Lung (tissue), 11 donors: ENCODE measurements at regions not wholly inside any gene's neighbourhood (a gene's known extent, or its start where the extent isn't known, plus 50 kb on each side); places are given as distances from the start of the nearest gene placed in this dataset.

Experiments
- ATAC-seq: fragments of 200-7000 bp; cut with Tn5 transposase; one replicate; pipeline ENCODE4 v1.9.1; 2020; ENCODE audit warnings: moderate number of reproducible peaks; ENCODE audit not compliant: insufficient read depth, low FRiP score
- DNase-seq, 3 donors: peaks; one replicate each; pipeline ENCODE4 v3.0.0-alpha.2; 2013 to 2017
- H3K27ac ChIP-seq, 2 donors: one replicate each; pipeline ENCODE4 v1.5.1; 2013; ENCODE audit warnings: mild to moderate bottlenecking in 2 of 2, moderate library complexity in 2 of 2, control low read depth in 1 of 2, inconsistent platforms in 1 of 2, low read depth in 1 of 2, low read length in 1 of 2
- H3K27me3 ChIP-seq, 3 donors: one replicate each; pipeline ENCODE4 v1.5.1; 2013; ENCODE audit warnings: low read length in 2 of 3; ENCODE audit not compliant: control insufficient read depth in 3 of 3, insufficient read depth in 3 of 3
- H3K36me3 ChIP-seq, 4 donors: one replicate each; pipeline ENCODE4 v1.5.1; 2013; ENCODE audit warnings: low read length in 4 of 4, mild to moderate bottlenecking in 1 of 4, moderate library complexity in 1 of 4; ENCODE audit not compliant: control insufficient read depth in 4 of 4, insufficient read depth in 4 of 4
- H3K4me1 ChIP-seq, 5 donors: one replicate each; pipeline ENCODE4 v1.5.1; 2013; ENCODE audit warnings: low read length in 5 of 5, mild to moderate bottlenecking in 2 of 5, moderate library complexity in 1 of 5; ENCODE audit not compliant: control insufficient read depth in 5 of 5, insufficient read depth in 5 of 5
- H3K4me3 ChIP-seq: one replicate; pipeline ENCODE4 v1.5.1; 2013; ENCODE audit warnings: mild to moderate bottlenecking, control low read depth, moderate library complexity
- H3K9ac ChIP-seq, 2 donors: one replicate each; pipeline ENCODE4 v1.5.1; 2013; ENCODE audit warnings: low read length in 2 of 2, control low read depth in 1 of 2; ENCODE audit not compliant: insufficient read depth in 1 of 2
- H3K9me3 ChIP-seq, 4 donors: one replicate each; pipeline ENCODE4 v1.5.1; 2013; ENCODE audit warnings: low read length in 3 of 4, mild to moderate bottlenecking in 1 of 4, moderate library complexity in 1 of 4; ENCODE audit not compliant: control insufficient read depth in 4 of 4, insufficient read depth in 3 of 4
- WGBS, 2 donors: extraction: QIAGEN DNeasy Blood & Tissue Kit; methylation state at CpG; one replicate each; pipeline ENCODE4 v1.1.7; 2013; 5-methylcytosine and 5-hydroxymethylcytosine counted together
- TF ChIP-seq, protein P1 (sequence below): IDR thresholded peaks from 2 replicates; pipeline ENCODE4 v1.5.1; 2012; ENCODE audit warnings: mild to moderate bottlenecking; ENCODE audit errors: control extremely low read depth, extremely low read depth
- donor health status: control.
- donor health status: control.
- donor health status: Bipolar disorder and iron deficiency.
- donor health status: healthy.
- donor health status: DM: yes; HTN: yes; CAD: no.

DNA sequence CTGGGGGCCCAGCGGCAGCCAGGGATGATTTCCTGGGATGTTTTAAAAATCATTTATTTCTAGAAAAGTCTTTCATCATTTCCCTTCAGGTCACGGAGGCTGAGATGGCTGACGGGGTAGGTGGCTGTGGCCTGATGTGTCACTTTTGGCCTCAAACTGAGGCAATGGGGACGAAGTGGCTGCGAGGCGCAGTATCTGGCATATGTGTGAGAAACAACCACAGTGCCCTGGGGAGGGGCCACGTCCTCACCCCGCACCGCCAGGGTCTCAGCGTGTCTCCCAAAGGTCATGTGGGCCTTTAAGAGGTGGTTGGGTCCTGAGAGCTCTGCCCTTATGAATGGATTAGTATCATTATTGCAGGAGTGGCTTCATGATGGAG, 120.0 kb downstream of the CEBPB start:
- TF ChIP-seq, protein P1, sequence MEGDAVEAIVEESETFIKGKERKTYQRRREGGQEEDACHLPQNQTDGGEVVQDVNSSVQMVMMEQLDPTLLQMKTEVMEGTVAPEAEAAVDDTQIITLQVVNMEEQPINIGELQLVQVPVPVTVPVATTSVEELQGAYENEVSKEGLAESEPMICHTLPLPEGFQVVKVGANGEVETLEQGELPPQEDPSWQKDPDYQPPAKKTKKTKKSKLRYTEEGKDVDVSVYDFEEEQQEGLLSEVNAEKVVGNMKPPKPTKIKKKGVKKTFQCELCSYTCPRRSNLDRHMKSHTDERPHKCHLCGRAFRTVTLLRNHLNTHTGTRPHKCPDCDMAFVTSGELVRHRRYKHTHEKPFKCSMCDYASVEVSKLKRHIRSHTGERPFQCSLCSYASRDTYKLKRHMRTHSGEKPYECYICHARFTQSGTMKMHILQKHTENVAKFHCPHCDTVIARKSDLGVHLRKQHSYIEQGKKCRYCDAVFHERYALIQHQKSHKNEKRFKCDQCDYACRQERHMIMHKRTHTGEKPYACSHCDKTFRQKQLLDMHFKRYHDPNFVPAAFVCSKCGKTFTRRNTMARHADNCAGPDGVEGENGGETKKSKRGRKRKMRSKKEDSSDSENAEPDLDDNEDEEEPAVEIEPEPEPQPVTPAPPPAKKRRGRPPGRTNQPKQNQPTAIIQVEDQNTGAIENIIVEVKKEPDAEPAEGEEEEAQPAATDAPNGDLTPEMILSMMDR: no peak
- ATAC-seq: no peak
- Histone ChIP-seq H3K4me3 (no peak overlapping the region), H3K27ac (peak overlapping the region in 1 of 2 donors; percentile 51), H3K36me3 (no peaks in the 10 kb centered on the region), H3K4me1 (peaks cover 8 to 79% (median 38%) of the 10 kb centered on the region in 5 donors), H3K9ac (no peak overlapping the region), H3K9me3 (peaks cover 0 to 2% (median 0%) of the 10 kb centered on the region in 4 donors), H3K27me3 (no peaks in the 10 kb centered on the region)
- no peak for DNase-seq
- WGBS, 2 donors: 69 to 80% methylated on average over 10 of the region's 10 CpGs

DNA sequence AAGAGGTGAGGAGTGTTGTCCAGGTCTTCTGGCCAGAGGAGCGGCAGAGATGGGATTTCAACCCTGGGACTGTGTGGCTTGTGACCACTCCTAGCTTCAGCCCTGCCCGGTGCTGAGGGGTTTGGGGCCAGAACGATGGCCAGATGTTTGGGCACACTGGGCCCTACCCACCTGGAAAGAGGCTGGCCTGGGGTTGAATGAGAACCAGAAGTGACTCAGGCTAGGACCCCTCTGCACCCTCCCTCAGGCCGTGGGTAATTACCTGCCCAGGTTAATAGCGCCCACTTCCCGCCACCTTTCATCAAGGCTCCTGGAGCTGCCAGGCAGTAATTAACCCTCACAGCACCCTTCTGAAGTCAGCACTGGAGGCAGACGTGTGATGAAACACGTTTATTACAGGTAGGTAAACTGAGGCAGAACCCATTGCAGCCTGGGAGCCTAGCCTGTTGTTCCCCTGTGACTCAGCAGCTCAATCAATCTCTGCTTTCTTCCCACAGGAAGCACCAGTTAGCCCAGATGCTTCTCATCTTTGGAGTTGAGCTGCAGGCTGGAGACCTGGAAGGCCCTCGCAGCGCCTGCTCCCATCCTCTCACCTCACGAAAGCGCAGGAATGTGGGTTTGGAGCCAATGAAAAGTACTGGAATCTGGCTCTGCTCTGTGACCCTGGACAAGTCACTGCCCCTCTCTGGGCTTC, 120.8 kb downstream of the CEBPB start:
- Histone ChIP-seq H3K9ac (no peak overlapping the region), H3K27ac (peak overlapping the region in 1 of 2 donors; percentile 66), H3K27me3 (no peaks in the 10 kb centered on the region), H3K36me3 (no peaks in the 10 kb centered on the region), H3K9me3 (peaks cover 0 to 2% (median 0%) of the 10 kb centered on the region in 4 donors), H3K4me1 (peaks cover 11 to 77% (median 35%) of the 10 kb centered on the region in 5 donors), H3K4me3 (no peak overlapping the region)
- DNase-seq (no peak), ATAC-seq (no peak)
- TF ChIP-seq, protein P1: no peak
- 72 to 85% methylated on average over 12 of the region's 12 CpGs for WGBS, 2 donors

DNA sequence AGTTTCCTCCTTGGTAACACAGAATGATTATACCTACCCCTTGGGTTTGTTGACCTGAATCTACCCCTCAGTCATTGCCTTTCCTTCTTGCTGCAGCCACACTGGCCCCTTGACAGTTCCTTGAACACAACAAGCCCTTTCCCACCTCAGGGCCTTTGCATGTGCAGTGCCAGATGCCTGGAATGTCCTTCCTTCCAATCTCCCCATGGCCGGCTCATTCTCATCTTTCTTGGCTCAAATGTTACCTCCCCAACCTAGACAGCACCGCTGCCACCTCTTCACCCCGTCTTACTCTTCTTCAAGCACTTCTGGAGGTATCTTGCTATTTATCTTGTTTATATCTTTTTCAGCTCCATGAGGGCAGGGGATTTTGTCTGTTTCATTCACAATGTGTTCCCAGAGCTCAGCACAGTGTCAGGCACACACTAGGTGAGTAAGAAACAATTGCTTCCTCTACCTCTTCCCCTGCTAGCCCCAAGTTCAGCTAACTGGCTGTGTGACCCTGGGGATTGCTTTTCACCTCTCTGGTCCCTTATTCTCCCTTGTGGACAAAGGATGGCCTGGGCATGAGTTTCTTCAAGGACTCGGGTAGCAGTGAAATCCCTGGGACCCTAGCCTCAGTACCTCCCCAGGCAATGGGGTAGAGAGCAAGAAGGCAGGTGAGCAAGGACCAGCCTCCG, 121.5 kb downstream of the CEBPB start:
- peaks cover 11 to 75% (median 32%) of the 10 kb centered on the region in 5 donors for H3K4me1 ChIP-seq
- no peaks in the 10 kb centered on the region for H3K27me3 ChIP-seq
- TF ChIP-seq, protein P1: no peak
- H3K36me3 ChIP-seq: no peaks in the 10 kb centered on the region
- peak overlapping the region in 1 of 2 donors; percentile 35 for H3K9ac ChIP-seq
- H3K9me3 ChIP-seq: peaks cover 0 to 2% (median 0%) of the 10 kb centered on the region in 4 donors
- H3K4me3 ChIP-seq: no peak overlapping the region
- H3K27ac ChIP-seq: peak overlapping the region; percentile 29 to 66
- no peak for ATAC-seq
- 74 to 79% methylated on average over 5 of the region's 5 CpGs for WGBS, 2 donors
- no peak for DNase-seq
